Kidney (tissue), 13 donors: ENCODE measurements at regions not wholly inside any gene's neighbourhood (a gene's known extent, or its start where the extent isn't known, plus 50 kb on each side); places are given as distances from the start of the nearest gene placed in this dataset.

Source experiments
- DNase-seq, 5 donors: peaks; one replicate each; pipeline ENCODE4 v3.0.0-alpha.2; 2013 to 2020
- FAIRE-seq: peaks from 2 replicates; lab custom pipeline; 2012; peaks lifted over from hg19 to GRCh38; lab: Jason Lieb, UNC
- H3K27ac ChIP-seq, 2 donors: one replicate each; pipeline ENCODE4 v1.7.0; 2013; ENCODE audit warnings: low read depth in 2 of 2, low read length in 2 of 2, inconsistent platforms in 1 of 2
- H3K27me3 ChIP-seq: one replicate; pipeline ENCODE4 v1.7.1; 2013; ENCODE audit warnings: low read length, inconsistent platforms; ENCODE audit not compliant: control insufficient read depth, insufficient read depth
- H3K36me3 ChIP-seq, 3 donors: one replicate each; pipeline versions ENCODE4 v1.7.0 to v1.7.1; 2013; ENCODE audit warnings: low read length in 3 of 3, control low read depth in 1 of 3, inconsistent platforms in 1 of 3; ENCODE audit not compliant: insufficient read depth in 3 of 3, control insufficient read depth in 2 of 3
- H3K4me1 ChIP-seq, 3 donors: one replicate each; pipeline versions ENCODE4 v1.7.0 to v1.7.1; 2013; ENCODE audit warnings: low read length in 3 of 3, inconsistent platforms in 1 of 3, low read depth in 1 of 3; ENCODE audit not compliant: control insufficient read depth in 2 of 3, insufficient read depth in 2 of 3
- H3K4me3 ChIP-seq, 3 donors: one replicate each; pipeline versions ENCODE4 v1.7.0 to v1.8.1; 2013; ENCODE audit warnings: low read length in 3 of 3, control low read depth in 1 of 3, inconsistent platforms in 1 of 3
- H3K9ac ChIP-seq, 3 donors: one replicate each; pipeline versions ENCODE4 v1.7.0 to v1.7.1; 2013; ENCODE audit warnings: low read length in 3 of 3, control low read depth in 1 of 3, inconsistent platforms in 1 of 3
- H3K9me3 ChIP-seq, 3 donors: one replicate each; pipeline versions ENCODE4 v1.7.0 to v1.7.1; 2013; ENCODE audit warnings: low read length in 3 of 3, control low read depth in 1 of 3, inconsistent platforms in 1 of 3; ENCODE audit not compliant: control insufficient read depth in 2 of 3, insufficient read depth in 1 of 3
- intact Hi-C: fragments of 100-400 bp; cut with DNase I; formaldehyde crosslinking; loops from one replicate; pipeline ENCODE4 v1.11.1; 2022
- TF ChIP-seq, protein P1 (sequence below): IDR thresholded peaks from 3 replicates; pipeline ENCODE4 v1.5.1; 2012; ENCODE audit warnings: mild to moderate bottlenecking, moderate library complexity, borderline replicate concordance; ENCODE audit not compliant: insufficient read depth; ENCODE audit errors: extremely low read depth
- donor health status: control.
- donor health status: control.
- donor health status: control.
- donor health status: control.
- donor health status: control.
- donor health status: DM: yes; HTN: yes; CAD: no.
- donor health status: Normal renal cell carcinoma (clear cell type).

DNA sequence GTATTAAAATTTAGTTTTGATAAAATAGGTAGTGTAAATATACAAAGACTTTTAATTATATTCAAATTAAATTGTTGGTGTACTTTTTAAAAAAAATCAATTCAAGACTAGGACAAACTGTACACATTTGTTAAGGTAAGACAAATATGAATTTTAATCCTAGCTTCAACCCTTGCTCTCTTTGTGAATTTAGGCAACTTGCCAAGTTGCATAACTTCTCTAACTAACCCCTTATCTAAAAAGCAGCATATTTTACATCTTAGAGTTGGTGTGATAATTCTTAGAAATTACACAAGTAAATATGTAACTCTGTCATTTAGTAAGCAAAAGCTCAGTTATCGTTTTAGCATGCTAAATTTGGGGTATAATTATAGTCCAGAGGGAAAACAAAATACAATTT is 78.1 kb upstream of the FSTL5 start:
- no peaks in the 10 kb centered on the region for H3K9me3 ChIP-seq
- no peak overlapping the region for H3K27ac ChIP-seq
- H3K4me3 ChIP-seq: no peak overlapping the region
- H3K27me3 ChIP-seq: no peaks in the 10 kb centered on the region
- intact Hi-C loops: no loop called here
- no peaks in the 10 kb centered on the region for H3K4me1 ChIP-seq
- no peaks in the 10 kb centered on the region for H3K36me3 ChIP-seq
- FAIRE-seq: no peak
- H3K9ac ChIP-seq: no peak overlapping the region
- TF ChIP-seq, protein P1, sequence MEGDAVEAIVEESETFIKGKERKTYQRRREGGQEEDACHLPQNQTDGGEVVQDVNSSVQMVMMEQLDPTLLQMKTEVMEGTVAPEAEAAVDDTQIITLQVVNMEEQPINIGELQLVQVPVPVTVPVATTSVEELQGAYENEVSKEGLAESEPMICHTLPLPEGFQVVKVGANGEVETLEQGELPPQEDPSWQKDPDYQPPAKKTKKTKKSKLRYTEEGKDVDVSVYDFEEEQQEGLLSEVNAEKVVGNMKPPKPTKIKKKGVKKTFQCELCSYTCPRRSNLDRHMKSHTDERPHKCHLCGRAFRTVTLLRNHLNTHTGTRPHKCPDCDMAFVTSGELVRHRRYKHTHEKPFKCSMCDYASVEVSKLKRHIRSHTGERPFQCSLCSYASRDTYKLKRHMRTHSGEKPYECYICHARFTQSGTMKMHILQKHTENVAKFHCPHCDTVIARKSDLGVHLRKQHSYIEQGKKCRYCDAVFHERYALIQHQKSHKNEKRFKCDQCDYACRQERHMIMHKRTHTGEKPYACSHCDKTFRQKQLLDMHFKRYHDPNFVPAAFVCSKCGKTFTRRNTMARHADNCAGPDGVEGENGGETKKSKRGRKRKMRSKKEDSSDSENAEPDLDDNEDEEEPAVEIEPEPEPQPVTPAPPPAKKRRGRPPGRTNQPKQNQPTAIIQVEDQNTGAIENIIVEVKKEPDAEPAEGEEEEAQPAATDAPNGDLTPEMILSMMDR: no peak
- no peak for DNase-seq

- Histone ChIP-seq H3K9me3 (no peaks in the 10 kb centered on the region), H3K4me1 (no peaks in the 10 kb centered on the region), H3K36me3 (no peaks in the 10 kb centered on the region), H3K27ac (no peak overlapping the region), H3K4me3 (no peak overlapping the region), H3K9ac (no peak overlapping the region), H3K27me3 (no peaks in the 10 kb centered on the region)
- no peak for DNase-seq
- FAIRE-seq: no peak
- TF ChIP-seq, protein P1: no peak
- intact Hi-C loops: no loop called here
Observed at GRCh38 chr4:162239992-162240769, 76.4 kb upstream of the FSTL5 start.

DNA sequence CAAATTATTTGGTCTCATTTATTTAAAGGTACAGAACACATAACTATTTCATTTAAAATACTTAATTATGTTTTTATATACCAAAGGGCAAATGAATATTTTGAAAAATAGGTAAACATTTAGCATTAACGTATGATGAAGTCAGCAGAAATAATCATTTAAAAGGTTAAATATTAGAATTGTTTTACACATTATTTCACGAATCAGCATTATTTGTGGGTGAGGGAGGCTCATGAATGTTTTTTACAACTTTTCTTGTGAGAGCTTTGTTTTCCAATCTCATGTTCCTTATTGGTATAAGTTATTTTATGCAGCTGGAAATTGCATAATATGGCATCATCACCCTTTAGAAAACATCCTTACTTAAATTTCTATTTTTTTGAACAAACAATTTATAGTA is 73.9 kb upstream of the FSTL5 start:
- TF ChIP-seq, protein P1: no peak
- FAIRE-seq: no peak
- no peaks in the 10 kb centered on the region for H3K9me3 ChIP-seq
- no peaks in the 10 kb centered on the region for H3K27me3 ChIP-seq
- H3K27ac ChIP-seq: no peak overlapping the region
- H3K36me3 ChIP-seq: no peaks in the 10 kb centered on the region
- H3K4me3 ChIP-seq: no peak overlapping the region
- DNase-seq: no peak
- H3K4me1 ChIP-seq: no peaks in the 10 kb centered on the region
- H3K9ac ChIP-seq: no peak overlapping the region
- intact Hi-C loops: no loop called here
